D721Med (cell line): ENCODE measurements at regions not wholly inside any gene's neighbourhood (a gene's known extent, or its start where the extent isn't known, plus 50 kb on each side); places are given as distances from the start of the nearest gene placed in this dataset.

Source experiments
- DNase-seq: peaks from one replicate; pipeline ENCODE4 v3.0.0; 2011; ENCODE audit warnings: low spot score; ENCODE audit not compliant: insufficient read length
- FAIRE-seq: peaks from 2 replicates; lab custom pipeline; 2011; peaks lifted over from hg19 to GRCh38; lab: Jason Lieb, UNC
- CTCF ChIP-seq: IDR thresholded peaks from 2 replicates; pipeline ENCODE4 v1.5.1; 2012; ENCODE audit warnings: mild to moderate bottlenecking, control low read depth; ENCODE audit not compliant: insufficient read depth; ENCODE audit errors: missing control alignments

- DNase-seq, result no peak
- no peak for FAIRE-seq
- TF ChIP-seq CTCF, result no peak
Observed at GRCh38 chr1:234985007-234985370, 143.6 kb downstream of the TOMM20 start.

GRCh38 chr1:234983564-234984238, 144.9 kb downstream of the TOMM20 start:
- FAIRE-seq, result no peak
- no peak for DNase-seq
- TF ChIP-seq CTCF, result no peak

GRCh38 chr1:234981758-234982157, 146.9 kb downstream of the TOMM20 start:
- FAIRE-seq (no peak), DNase-seq (no peak)
- TF ChIP-seq CTCF, result no peak

GRCh38 chr1:234980645-234981396, 147.8 kb downstream of the TOMM20 start:
- FAIRE-seq (no peak), DNase-seq (no peak)
- TF ChIP-seq CTCF, result no peak

GRCh38 chr1:234980291-234980644, 148.4 kb downstream of the TOMM20 start:
- no peak for DNase-seq
- no peak for TF ChIP-seq CTCF
- FAIRE-seq, result no peak

- DNase-seq (no peak), FAIRE-seq (no peak)
- TF ChIP-seq CTCF, result no peak
Observed at GRCh38 chr1:234979296-234980279, 149.0 kb downstream of the TOMM20 start.
